GM19025 (cell line): ENCODE measurements at regions not wholly inside any gene's neighbourhood (a gene's known extent, or its start where the extent isn't known, plus 50 kb on each side); places are given as distances from the start of the nearest gene placed in this dataset.
"Not testable (repeated sequence)": the region's sequence is repeated elsewhere in the genome, so short reads cannot be mapped to it uniquely, and the experiment has no call there.

Source experiments
- ATAC-seq: cut with Tn5 transposase; IDR thresholded peaks from one replicate; pipeline ENCODE4 v1.9.1; 2021; ENCODE audit warnings: mild to moderate bottlenecking, low read depth, moderate library complexity; ENCODE audit not compliant: unreplicated experiment

GRCh38 chr10:3584926-3585784 lies 199.9 kb downstream of the KLF6 start:
- ATAC-seq: no peak

GRCh38 chr10:3580565-3580964 lies 204.4 kb downstream of the KLF6 start:
- ATAC-seq: no peak

- no peak for ATAC-seq
Observed at GRCh38 chr10:3579845-3580244, 205.2 kb downstream of the KLF6 start.

GRCh38 chr10:3578682-3579081 lies 206.3 kb downstream of the KLF6 start:
- ATAC-seq: no peak

- ATAC-seq: no peak
Observed at GRCh38 chr10:3578159-3578558, 206.8 kb downstream of the KLF6 start.

- no peak for ATAC-seq
Observed at GRCh38 chr10:3574451-3574850, 210.6 kb downstream of the KLF6 start.

GRCh38 chr10:3573498-3573897 lies 211.5 kb downstream of the KLF6 start:
- ATAC-seq: no peak

- no peak for ATAC-seq
Observed at GRCh38 chr10:3571310-3571825, 213.6 kb downstream of the KLF6 start.

GRCh38 chr10:3570855-3571266 lies 214.1 kb downstream of the KLF6 start:
- no peak for ATAC-seq

- ATAC-seq: no peak
Observed at GRCh38 chr10:3570131-3570729, 214.8 kb downstream of the KLF6 start.

GRCh38 chr10:3568983-3569382 lies 216.0 kb downstream of the KLF6 start:
- no peak for ATAC-seq

GRCh38 chr10:3568392-3568791 lies 216.6 kb downstream of the KLF6 start:
- ATAC-seq: no peak

- no peak for ATAC-seq
Observed at GRCh38 chr10:3567291-3567963, 217.6 kb downstream of the KLF6 start.

- no peak for ATAC-seq
Observed at GRCh38 chr10:3566627-3567026, 218.4 kb downstream of the KLF6 start.

- no peak for ATAC-seq
Observed at GRCh38 chr10:3564346-3565002, 220.5 kb downstream of the KLF6 start.

- no peak for ATAC-seq
Observed at GRCh38 chr10:3563298-3563697, 221.7 kb downstream of the KLF6 start.

GRCh38 chr10:3560628-3561027 lies 224.4 kb downstream of the KLF6 start:
- not testable (repeated sequence) for ATAC-seq

- no peak for ATAC-seq
Observed at GRCh38 chr10:3559527-3559926, 225.5 kb downstream of the KLF6 start.

GRCh38 chr10:3559011-3559410 lies 226.0 kb downstream of the KLF6 start:
- ATAC-seq: no peak

GRCh38 chr10:3556191-3557017 lies 228.6 kb downstream of the KLF6 start:
- ATAC-seq: not testable (repeated sequence)
